ENCODE measurements at regions not wholly inside any gene's neighbourhood (a gene's known extent, or its start where the extent isn't known, plus 50 kb on each side); places are given as distances from the start of the nearest gene placed in this dataset.

GRCh38 chr1:167165948-167166689 lies 54.6 kb upstream of the POU2F1 start:
- H3K27me3 Mint-ChIP-seq: peaks cover 36% of the 10 kb centered on the region
- H3K27ac Mint-ChIP-seq: no peak overlapping the region
- peaks cover 7% of the 10 kb centered on the region for H3K4me1 Mint-ChIP-seq
- no peaks in the 10 kb centered on the region for H3K9me3 Mint-ChIP-seq
- DNase-seq: no peak
- no peak overlapping the region for H3K4me3 Mint-ChIP-seq
- no peaks in the 10 kb centered on the region for H3K36me3 Mint-ChIP-seq

- peaks cover 36% of the 10 kb centered on the region for H3K27me3 Mint-ChIP-seq
- no peak for DNase-seq
- peaks cover 7% of the 10 kb centered on the region for H3K4me1 Mint-ChIP-seq
- no peak overlapping the region for H3K27ac Mint-ChIP-seq
- no peak overlapping the region for H3K4me3 Mint-ChIP-seq
- no peaks in the 10 kb centered on the region for H3K9me3 Mint-ChIP-seq
- H3K36me3 Mint-ChIP-seq: no peaks in the 10 kb centered on the region
Measured at GRCh38 chr1:167166690-167167075, 54.0 kb upstream of the POU2F1 start.

- H3K27ac Mint-ChIP-seq: no peak overlapping the region
- DNase-seq: no peak
- H3K27me3 Mint-ChIP-seq: peaks cover 32% of the 10 kb centered on the region
- no peaks in the 10 kb centered on the region for H3K9me3 Mint-ChIP-seq
- H3K4me1 Mint-ChIP-seq: peaks cover 3% of the 10 kb centered on the region
- no peaks in the 10 kb centered on the region for H3K36me3 Mint-ChIP-seq
- no peak overlapping the region for H3K4me3 Mint-ChIP-seq
Measured at GRCh38 chr1:167168424-167168823, 52.3 kb upstream of the POU2F1 start.

- H3K27ac Mint-ChIP-seq: no peak overlapping the region
Measured at GRCh38 chr1:167169642-167170041, 51.0 kb upstream of the POU2F1 start.

More at GRCh38 chr1:167169642-167170041, 51.0 kb upstream of the POU2F1 start:
- DNase-seq: no peak
- Mint-ChIP-seq H3K9me3 (no peaks in the 10 kb centered on the region), H3K4me1 (no peaks in the 10 kb centered on the region), H3K4me3 (no peak overlapping the region), H3K36me3 (no peaks in the 10 kb centered on the region), H3K27me3 (peaks cover 28% of the 10 kb centered on the region)

All from activated naive CD8-positive, alpha-beta T cell treated with anti-CD3 and anti-CD28 coated beads for 36 hours (primary cell).